CD4-positive, alpha-beta T cell treated with Interferon alpha-2 for 1 hour (primary cell): ENCODE measurements at regions not wholly inside any gene's neighbourhood (a gene's known extent, or its start where the extent isn't known, plus 50 kb on each side); places are given as distances from the start of the nearest gene placed in this dataset.
"Not testable (repeated sequence)": the region's sequence is repeated elsewhere in the genome, so short reads cannot be mapped to it uniquely, and the experiment has no call there.

Experiments used
- DNase-seq, 2 donors: peaks; one replicate each; pipeline ENCODE4 v3.0.0-alpha.2; 2020 to 2022

GRCh38 chr1:121052081-121052660 is 132.0 kb downstream of the FAM72B start:
- not testable (repeated sequence) for DNase-seq

- DNase-seq = not testable (repeated sequence)
These were observed 129.2 kb downstream of the FAM72B start for GRCh38 chr1:121054928-121055327.

- not testable (repeated sequence) for DNase-seq
These were observed 117.2 kb downstream of the FAM72B start for GRCh38 chr1:121066925-121067324.

- not testable (repeated sequence) for DNase-seq
These were observed 115.2 kb downstream of the FAM72B start for GRCh38 chr1:121068738-121069499.

- DNase-seq = not testable (repeated sequence)
These were observed 110.3 kb downstream of the FAM72B start for GRCh38 chr1:121073852-121074251.

- DNase-seq = not testable (repeated sequence)
These were observed 108.8 kb downstream of the FAM72B start for GRCh38 chr1:121075254-121075805.

- not testable (repeated sequence) for DNase-seq
These were observed 107.5 kb downstream of the FAM72B start for GRCh38 chr1:121076674-121077073.

- DNase-seq = not testable (repeated sequence)
These were observed 104.5 kb downstream of the FAM72B start for GRCh38 chr1:121079655-121080054.

GRCh38 chr1:121080197-121080903 is 103.8 kb downstream of the FAM72B start:
- DNase-seq = peak; percentile 58 to 74

- DNase-seq = not testable (repeated sequence)
These were observed 103.3 kb downstream of the FAM72B start for GRCh38 chr1:121080904-121081264.

GRCh38 chr1:121081625-121082199 is 102.4 kb downstream of the FAM72B start:
- DNase-seq = not testable (repeated sequence)

- not testable (repeated sequence) for DNase-seq
These were observed 101.1 kb downstream of the FAM72B start for GRCh38 chr1:121082995-121083394.

- not testable (repeated sequence) for DNase-seq
These were observed 97.9 kb downstream of the FAM72B start for GRCh38 chr1:121086249-121086648.

GRCh38 chr1:121087221-121087620 is 96.9 kb downstream of the FAM72B start:
- DNase-seq = not testable (repeated sequence)

- DNase-seq = not testable (repeated sequence)
These were observed 95.6 kb downstream of the FAM72B start for GRCh38 chr1:121088568-121088967.

- peak in 1 of 2 donors; percentile 16 for DNase-seq
These were observed 91.7 kb downstream of the FAM72B start for GRCh38 chr1:121092329-121092968.

- not testable (repeated sequence) for DNase-seq
These were observed 89.1 kb downstream of the FAM72B start for GRCh38 chr1:121095014-121095413.

GRCh38 chr1:121097127-121097866 is 86.8 kb downstream of the FAM72B start:
- peak; percentile 79 to 89 for DNase-seq

- DNase-seq = peak in 1 of 2 donors; percentile 12
These were observed 86.3 kb downstream of the FAM72B start for GRCh38 chr1:121097867-121098215.

GRCh38 chr1:121109025-121109424 is 75.1 kb downstream of the FAM72B start:
- DNase-seq = not testable (repeated sequence)

- not testable (repeated sequence) for DNase-seq
These were observed 67.4 kb downstream of the FAM72B start for GRCh38 chr1:121116522-121117297.
